MM.1S (cell line): ENCODE measurements at regions not wholly inside any gene's neighbourhood (a gene's known extent, or its start where the extent isn't known, plus 50 kb on each side); places are given as distances from the start of the nearest gene placed in this dataset.

Experiments
- EZH2 ChIP-seq: fragments of 300-600 bp; sonication (generic); optimal IDR thresholded peaks from 2 replicates; pipeline ENCODE3; 2017; ENCODE audit warnings: low read depth, mild to moderate bottlenecking, antibody characterized with exemption, low read length, mixed read lengths
- EZH2phosphoT487 ChIP-seq: fragments of 300-600 bp; sonication (generic); IDR thresholded peaks from 2 replicates; pipeline ENCODE4 v1.6.1; 2018; ENCODE audit warnings: antibody characterized with exemption, low read length
- TF ChIP-seq, protein P1 (sequence below): fragments of 300-600 bp; sonication (generic); IDR thresholded peaks from 2 replicates; pipeline ENCODE4 v1.5.1; 2016; ENCODE audit warnings: antibody characterized with exemption, low read length, mixed read lengths

DNA sequence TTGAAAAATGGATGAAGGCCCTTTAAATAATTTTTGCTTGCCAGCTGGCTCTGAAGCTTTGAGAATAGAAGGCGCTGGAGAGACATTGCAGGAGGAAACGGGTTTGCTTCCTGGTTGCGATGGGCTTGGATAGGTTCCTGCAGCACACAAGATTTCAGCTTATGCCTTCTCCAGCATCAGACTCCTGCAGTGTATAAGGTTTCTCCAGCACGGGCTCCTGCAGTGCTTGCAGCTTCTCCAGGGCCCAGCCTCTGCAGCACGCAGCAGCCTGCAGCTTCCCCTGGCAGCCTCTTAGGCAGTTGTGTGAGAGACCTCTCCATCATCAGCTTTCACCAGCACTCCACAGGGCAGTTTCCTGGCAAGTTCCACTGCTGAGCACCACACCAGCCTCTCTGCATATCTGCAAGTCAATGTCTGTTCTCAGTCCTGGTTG lies 78.7 kb upstream of the ZDHHC17 start:
- TF ChIP-seq, protein P1, sequence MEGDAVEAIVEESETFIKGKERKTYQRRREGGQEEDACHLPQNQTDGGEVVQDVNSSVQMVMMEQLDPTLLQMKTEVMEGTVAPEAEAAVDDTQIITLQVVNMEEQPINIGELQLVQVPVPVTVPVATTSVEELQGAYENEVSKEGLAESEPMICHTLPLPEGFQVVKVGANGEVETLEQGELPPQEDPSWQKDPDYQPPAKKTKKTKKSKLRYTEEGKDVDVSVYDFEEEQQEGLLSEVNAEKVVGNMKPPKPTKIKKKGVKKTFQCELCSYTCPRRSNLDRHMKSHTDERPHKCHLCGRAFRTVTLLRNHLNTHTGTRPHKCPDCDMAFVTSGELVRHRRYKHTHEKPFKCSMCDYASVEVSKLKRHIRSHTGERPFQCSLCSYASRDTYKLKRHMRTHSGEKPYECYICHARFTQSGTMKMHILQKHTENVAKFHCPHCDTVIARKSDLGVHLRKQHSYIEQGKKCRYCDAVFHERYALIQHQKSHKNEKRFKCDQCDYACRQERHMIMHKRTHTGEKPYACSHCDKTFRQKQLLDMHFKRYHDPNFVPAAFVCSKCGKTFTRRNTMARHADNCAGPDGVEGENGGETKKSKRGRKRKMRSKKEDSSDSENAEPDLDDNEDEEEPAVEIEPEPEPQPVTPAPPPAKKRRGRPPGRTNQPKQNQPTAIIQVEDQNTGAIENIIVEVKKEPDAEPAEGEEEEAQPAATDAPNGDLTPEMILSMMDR, result no peak
- no peak for TF ChIP-seq EZH2phosphoT487
- TF ChIP-seq EZH2, result no peak
